ENCODE measurements at regions not wholly inside any gene's neighbourhood (a gene's known extent, or its start where the extent isn't known, plus 50 kb on each side); places are given as distances from the start of the nearest gene placed in this dataset.

DNA sequence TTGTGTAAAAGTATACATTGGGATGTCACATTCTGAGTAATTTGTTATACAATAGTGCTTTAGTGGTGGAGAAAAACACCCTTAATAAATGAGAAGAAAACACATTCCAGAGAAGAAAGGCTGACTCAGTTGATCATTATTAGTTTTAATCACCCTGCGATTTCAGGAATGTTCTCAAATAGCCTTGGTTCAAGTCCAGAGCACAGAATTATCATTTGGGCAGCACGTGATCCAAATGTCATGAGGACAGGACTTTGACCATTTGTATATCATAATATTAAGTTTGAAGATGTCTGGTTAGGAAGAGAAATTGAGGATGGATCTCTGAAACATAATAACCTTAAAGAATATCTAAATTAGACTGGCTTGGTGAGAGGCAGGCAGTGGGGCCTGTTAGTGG is 1434.3 kb upstream of the TENM3 start:
- DNase-seq (ENCODE audit: low spot score) = no peak

DNA sequence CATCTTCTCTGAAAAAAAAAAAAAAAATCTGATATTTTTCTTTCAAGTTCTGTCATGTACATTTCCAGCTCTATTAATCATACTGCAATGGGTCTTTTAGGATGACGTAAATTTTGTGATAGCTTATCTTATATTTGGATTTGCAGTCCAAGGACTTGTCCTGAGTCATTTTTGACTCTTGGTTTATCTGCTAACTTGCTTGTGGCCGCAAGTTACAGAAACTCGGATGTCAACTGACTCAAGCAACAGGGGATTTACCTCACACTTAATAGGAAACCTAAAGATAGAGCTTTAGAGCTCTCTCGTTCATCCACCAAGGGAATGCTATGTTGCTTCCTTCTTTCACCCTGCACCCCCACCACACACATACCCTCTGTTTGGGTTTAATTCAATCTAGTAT is 1433.8 kb upstream of the TENM3 start:
- no peak for DNase-seq (ENCODE audit: low spot score)

DNA sequence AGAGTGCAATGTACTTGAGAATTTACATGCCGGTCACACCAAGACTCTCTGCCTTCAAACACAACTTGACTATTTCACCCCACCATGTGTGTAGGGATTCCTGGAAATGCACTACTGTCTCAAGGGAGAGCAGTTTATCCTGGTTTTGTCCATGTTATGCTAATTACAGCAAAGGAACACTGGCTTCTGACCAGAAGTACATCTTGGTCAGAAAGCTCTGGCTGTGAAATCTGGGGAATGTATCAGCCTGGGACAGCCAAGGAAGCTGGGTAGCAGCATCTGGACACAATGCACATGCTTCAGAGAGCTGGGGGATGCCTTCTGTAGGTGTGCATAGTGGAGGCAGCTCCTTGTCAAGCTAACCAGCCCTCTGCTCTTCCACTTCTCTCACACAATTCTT is 1432.6 kb upstream of the TENM3 start:
- DNase-seq (ENCODE audit: low spot score) = no peak

DNA sequence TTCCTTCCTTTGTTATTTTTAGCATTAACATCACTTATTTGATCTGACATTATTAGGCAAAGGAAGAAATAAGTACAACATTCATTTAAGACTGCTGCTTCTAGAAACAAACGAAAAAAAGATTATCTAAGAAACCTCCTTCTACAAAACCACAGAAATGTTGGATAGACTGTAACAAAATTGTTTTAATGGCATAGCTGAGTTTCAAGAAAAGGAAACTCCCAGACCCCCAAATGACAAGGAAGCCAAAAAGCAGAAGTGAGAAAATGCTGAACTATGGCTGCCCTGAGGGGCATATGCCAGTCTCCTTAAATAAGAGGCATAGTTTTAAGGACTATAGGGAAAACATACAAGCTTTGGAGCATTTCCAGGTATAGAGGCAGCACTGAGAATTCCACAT is 1431.6 kb upstream of the TENM3 start:
- DNase-seq (ENCODE audit: low spot score) = no peak

DNA sequence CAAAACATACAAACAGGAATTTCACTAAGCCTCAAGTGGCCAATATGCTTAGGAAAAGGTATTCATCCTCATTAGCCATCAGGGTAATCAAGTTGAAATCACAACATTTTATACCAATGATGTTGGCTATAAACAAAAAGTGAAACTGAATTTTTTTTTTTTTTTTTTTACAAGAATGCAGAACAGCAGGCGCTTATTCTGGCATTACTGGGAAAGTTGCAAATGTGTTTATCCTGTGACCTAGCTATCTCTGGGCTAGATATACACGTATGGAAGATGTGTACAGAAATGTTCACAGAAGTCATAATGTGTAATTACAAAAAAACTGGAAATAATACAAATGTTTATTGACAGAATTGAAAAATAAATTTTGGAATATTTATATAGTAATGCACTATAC is 1430.4 kb upstream of the TENM3 start:
- DNase-seq (ENCODE audit: low spot score) = no peak

DNA sequence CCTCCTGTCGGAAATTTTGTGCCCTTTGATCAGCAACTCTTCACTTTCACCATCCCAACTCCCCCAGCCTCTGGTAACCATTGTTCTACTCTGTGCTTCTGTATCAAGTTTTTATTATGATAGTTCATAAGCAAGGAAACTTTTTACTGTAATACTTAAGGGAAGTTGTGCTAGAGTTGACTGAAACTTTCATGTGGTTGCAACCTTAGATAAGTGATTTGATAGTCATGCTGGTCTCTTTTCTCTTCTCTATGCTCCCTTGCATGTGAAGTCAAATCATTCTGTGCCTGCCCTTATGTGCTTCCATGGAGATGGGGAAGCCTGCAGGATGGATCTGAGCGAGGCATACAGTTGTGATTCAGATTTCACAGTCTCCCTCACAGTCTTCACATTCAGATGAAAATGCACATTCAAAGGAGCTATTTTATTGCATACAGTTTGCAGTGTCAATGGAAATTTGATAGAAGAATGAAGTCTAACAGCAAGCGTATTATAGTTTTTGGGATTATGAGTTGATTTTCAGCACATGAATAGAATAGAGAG is 1428.3 kb upstream of the TENM3 start:
- no peak for DNase-seq (ENCODE audit: low spot score)

DNA sequence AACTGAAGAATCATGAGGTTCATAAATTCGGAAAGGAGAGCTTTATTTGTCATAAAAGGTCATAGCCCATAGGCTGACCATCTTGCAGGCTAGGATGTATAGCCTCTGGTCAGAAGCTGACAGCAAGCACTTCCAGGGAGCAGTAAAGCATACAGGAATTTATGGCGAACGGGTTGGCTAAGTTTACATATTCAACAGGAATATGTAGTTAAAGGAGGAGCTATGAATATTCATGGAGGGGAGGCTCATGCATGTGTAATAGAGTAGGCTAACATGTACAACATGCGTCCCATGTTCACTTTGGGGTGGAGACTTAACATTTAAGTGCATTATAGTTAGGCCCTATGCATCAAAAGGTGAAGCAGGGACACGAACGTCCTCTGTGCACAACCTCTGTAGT is 1425.7 kb upstream of the TENM3 start:
- no peak for DNase-seq (ENCODE audit: low spot score)

DNA sequence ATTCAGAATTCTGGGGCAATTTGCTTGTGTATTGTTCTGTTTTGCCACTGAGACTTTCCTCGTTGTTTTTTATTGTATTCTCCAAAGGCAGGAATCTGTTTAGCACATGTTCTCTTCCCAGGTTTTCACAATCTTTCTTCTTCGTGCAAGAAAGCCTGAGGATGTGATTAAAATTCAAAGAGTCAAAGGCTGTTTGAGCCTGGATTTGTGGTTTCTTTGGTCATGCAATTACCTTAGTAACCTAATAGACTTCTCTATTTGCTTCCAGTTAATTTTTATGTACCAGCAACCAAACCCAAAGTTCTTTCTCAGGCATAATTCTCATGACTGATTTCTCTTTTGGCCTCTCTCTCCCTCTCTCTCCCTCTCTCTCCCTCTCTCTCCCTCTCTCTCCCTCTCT is 1420.1 kb upstream of the TENM3 start:
- no peak for DNase-seq (ENCODE audit: low spot score)

DNA sequence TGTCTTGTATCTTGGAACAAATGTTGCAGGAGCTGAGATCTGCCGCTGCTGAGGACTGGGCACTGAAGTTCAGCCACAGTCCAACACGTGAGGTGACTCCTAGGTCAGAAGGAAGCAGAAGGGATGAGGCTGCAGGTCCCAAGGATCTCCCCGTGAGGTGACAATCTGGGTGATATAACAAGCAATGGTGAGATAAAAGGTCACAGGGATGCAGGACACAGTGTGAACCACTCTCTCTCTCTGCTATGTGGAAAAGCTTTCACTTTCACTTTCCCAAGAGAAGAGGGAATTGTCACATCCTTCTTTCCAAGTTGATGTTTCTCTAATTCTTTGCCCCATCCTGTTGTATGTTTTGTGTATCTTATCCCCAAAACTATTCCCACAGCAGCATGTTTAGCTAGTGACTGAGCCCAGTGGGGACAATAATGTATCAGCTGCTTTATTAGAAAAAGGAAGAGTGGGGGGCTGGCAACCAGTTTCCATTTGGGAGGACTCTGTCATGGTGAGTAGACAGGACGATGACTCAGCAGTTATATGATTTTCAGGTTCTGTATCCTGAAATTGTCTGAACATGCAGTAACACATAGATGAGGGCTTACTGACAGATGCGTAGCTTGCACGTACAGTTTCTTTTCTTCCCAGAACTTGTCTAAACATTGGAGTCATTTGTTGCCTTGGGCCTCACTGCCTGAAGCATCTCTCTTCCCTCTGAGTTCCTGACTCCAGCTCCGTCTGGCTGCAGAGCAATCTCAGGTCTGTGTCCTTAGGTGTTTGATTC is 1415.8 kb upstream of the TENM3 start:
- no peak for DNase-seq (ENCODE audit: low spot score)

DNA sequence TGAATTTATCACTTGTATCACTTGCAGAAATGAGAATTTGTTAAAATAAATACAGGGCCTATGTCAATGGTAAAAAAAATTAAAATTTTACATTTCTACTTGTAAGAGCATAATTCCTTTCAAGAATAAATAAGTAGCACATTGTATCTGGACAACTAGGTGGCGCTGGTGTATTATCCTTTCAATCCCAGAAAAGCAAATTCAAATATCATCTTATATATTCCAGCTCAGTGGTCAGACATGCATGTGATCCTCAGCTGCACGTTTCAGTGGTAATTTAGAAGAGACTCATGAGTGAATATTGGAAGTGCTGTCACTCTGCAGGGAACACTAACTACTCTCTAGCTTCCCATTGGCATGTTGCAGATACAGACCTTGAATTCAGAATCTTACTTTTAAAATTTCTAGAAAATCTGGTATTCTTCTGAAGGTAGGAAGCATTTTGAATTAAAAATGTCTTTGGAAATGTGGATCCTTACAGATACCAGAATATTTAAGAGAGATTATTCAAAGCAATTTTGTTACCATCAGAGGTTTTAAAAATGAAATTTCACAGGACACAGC is 1414.7 kb upstream of the TENM3 start:
- DNase-seq (ENCODE audit: low spot score) = no peak

DNA sequence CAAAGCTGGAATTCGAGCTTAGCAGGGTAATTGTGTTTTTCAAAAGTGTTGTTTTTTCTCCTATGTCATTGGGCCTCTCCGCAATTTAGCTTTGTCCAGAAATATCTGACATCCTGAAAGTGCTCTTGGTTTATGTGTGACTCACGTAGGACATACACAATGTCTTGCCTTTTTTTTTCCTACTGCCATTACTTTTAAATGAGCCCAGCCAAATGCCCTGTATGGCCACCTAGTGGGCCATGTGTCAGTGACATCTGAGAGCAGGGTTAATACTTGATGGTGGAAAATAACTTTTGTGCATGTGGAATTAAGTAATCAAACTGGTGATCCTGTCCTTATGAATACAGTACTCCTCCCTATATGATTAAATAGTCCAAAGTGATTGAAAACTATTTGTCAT is 1411.1 kb upstream of the TENM3 start:
- no peak for DNase-seq (ENCODE audit: low spot score)

DNA sequence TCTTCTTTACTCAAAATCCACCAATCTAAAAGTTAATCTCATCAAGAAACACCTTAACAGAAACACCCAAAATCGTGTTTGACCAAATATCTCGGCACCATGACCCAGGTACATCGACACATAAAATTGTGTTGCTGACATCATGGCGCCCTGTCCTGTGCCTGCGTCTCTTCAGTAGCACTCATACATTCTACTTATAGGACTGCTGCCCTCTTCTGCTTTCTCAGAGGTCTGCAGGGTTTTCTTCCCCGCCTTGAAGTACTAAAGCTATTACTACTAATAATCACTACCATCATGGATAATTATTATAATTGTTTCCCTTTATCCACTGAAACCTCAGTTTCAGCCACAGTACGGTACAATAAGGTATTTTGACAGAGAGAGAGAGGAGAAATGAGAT is 1403.1 kb upstream of the TENM3 start:
- no peak for DNase-seq (ENCODE audit: low spot score)

DNA sequence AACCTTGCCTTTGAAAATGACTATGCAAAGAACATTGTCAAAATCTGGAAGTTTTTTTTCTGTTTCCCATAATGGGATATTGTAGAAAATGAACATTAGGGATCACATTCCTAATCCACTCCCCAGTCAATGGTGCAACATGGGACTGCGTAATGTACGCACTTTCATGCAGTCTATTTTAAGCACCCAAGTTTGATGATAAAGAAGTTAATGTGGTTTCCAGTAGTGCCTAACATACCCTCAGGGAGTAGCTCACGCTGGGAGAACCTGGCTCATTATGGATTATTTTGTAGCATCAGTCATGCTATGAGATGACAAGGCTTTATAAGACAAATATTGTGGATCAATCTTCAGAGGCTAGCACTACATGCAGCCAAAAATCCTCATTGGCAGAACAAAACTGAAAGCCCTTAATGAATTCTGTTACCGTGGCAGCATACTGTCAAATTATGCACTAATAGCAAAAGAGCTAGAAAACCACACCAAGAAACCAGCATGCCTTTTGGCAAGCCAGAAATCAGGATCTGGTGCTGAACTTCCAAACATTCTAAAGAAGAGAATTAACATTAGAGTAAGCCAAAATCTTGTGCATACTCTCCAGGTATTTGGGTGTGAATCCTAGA is 1392.8 kb upstream of the TENM3 start:
- no peak for DNase-seq (ENCODE audit: low spot score)

DNA sequence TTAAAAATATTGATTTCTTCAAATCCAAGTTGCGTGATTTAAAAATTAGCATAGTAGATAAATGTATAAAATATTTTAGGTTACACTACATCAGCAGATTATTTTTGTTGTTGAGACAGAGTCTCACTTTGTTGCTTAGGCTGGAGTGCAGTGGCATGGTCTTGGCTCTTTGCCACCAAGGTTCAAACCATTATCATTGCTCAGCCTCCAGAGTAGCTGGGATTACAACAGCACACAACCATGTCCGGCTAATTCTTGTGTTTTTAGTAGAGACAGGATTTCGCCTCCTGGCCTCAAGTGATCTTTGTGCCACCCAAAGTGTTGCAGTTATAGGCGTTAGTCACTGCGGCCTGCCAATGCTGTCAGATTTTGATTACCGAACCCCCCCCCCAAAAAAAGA is 1390.5 kb upstream of the TENM3 start:
- no peak for DNase-seq (ENCODE audit: low spot score)

DNA sequence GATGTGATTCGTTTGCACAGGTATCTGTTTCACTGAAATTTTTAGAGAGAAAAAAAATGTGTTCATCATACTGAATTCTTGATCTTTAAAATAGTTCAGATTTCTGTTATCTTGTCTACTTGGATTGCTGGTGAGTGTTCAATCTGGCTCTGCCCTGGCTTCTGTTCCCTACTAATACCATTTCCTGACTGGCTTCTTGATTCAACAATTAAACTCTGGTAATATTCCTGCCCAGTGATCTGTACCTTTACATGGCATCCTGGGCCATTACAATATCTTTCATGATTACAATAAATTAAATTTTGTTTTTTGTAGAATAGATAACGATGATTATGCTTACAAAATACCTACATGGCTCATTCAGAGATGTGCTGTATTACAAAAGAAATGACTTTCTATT is 1388.0 kb upstream of the TENM3 start:
- DNase-seq (ENCODE audit: low spot score) = no peak

DNA sequence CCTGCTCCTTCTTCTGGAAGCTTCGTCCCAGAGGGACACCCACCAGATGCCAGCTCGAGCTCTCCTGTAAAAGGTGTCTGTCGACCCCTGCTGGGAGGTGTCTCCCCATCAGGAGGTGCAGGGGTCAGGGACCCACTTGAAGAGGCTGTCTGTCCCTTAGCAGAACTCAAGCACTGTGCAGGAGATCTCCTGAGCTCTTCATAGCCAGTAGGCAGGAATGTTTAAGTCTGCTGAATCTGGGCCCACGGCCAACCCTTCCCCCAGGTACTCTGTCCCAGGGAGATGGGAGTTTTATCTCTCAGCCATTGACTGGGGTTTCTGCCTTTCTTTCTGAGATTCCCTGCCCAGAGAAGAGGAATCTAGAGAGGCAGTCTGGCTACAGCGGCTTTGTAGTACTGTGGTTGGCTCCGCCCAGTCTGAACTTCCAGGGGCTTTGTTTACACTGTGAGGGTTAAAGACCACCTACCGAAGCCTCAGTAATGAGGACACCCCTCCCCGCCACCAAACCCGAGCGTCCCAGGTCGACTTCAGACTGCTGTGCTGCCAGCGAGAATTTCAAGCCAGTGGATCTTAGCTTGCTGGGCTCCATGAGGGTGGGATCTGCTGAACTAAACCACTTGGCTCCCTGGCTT is 1383.0 kb upstream of the TENM3 start:
- no peak for DNase-seq (ENCODE audit: low spot score)

DNA sequence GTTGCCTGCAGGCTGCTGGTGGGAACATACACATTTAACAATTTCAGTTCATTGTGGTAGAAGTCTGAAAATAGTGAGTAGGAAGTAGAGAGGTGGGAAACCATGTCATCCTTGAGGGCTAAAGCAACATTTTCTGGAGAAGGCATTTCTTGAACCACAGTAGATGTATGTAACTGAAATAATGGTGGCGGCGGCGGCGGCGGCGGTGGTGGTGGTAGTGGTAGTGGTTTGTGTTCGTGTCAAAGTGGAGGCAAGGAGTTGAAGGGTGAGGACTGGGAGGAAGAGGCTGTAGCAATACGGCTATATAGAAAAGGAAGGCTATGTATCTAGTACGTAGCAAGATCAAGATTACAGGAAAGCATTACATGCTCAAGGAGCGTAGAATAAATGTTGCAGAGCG is 1381.6 kb upstream of the TENM3 start:
- DNase-seq (ENCODE audit: low spot score) = no peak

DNA sequence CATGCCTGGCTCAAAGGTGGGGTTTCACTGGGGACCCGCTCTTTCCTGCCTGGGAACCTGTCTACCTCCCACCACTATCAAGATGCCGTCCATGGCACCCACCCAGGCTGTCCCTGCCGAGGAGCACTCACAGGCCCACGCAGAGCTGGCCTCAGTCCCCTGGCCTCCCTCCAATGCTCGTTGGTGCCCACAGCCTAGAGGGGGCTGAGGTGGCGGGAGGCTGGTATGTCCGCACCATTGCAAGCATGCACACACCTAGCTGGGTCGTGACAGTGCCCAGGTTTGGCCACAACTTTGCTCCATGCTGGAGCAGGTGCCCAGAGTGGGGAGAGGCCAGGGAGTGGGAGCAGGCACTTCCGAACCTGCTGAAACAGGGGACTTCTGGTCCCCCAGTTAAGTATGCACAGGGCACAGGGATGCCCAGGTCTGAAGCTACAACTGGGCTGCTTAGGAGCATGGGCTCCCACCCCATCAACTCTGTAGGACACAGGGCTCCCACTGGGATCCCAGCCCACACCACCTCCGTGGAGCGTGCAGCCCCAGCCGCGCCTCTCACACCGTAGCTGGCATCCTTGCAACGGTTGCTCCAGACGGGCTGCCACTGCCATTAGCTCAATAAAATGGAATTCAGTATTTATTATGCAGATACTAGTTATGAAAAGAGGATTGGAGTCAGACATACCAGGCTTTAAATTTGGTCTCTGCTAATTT is 1376.1 kb upstream of the TENM3 start:
- no peak for DNase-seq (ENCODE audit: low spot score)

DNA sequence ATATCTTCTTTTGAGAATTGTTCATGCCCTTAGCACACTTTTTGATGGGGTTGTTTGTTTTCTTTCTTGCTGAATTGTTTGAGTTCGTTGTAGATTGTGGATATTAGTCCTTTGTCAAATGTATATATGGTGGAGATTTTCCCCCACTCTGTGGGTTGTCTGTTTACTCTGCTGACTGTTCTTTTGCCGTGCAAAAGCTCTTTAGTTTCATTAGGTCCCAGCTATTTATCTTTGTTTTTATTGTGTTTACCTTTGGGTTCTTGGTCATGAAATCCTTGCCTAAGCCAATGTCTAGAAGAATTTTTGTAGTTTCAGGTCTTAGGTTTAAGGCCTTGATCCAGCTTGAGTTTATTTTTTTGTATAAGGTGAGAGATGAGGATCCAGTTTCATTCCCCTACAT is 1372.6 kb upstream of the TENM3 start:
- no peak for DNase-seq (ENCODE audit: low spot score)

DNA sequence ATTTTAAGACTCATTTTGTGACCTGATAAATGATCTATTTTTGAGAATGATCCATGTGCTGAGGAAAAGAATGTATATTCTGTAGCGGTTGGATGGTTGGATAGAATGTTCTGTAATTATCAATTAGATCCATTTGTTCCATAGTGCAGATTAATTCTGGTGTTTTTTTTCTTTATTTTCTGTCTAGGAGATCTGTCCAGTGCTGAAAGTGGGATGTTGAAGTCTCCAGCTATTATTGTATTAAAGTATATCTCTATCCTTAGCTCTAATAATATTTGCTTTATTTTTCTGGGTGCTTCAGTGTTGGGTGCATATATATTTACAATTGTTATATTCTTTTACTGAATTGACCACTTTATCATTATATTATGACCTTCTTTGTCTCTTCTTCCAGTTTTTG is 1344.9 kb upstream of the TENM3 start:
- no peak for DNase-seq (ENCODE audit: low spot score)

DNA sequence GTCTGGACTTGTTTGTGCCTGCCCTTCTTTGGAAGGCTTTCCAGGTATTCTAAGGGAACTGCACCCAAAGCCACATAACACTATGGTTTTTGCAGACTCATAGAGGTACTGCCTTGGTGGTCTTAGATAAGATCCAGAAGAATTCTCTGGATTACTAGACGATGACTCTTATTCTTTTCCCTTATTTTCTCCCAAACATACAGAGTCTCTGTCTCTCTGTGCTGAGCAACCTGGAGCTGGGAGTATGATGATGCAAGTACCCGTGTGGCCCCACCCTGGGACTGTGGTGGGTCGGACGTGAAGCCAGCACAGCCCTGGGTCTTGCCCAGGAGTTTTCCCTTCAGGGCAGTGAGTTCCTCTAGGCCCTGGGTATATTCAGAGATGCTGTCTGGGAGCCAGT is 1342.4 kb upstream of the TENM3 start:
- no peak for DNase-seq (ENCODE audit: low spot score)

DNA sequence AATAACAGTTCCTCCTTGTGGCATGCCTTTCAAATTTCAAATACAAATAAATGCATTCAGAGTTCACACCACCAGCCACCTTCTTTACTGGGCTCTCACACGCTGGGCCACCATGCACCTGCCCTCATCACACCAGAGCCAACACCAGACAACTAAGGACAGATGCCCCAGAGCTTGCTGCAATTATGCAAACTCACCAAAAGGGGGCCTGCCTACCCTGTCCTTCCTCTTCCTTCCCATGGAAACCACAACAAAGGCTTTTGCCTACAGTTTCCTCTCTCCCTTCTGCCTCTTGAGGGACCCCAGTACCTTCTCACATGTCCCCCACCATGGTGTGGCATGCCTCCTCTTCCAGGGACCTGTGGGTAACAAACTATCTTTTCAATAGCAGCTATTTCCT is 1333.9 kb upstream of the TENM3 start:
- DNase-seq (ENCODE audit: low spot score) = no peak
